Uterus (tissue), 2 donors: ENCODE measurements at regions not wholly inside any gene's neighbourhood (a gene's known extent, or its start where the extent isn't known, plus 50 kb on each side); places are given as distances from the start of the nearest gene placed in this dataset.

ENCODE experiments used
- POLR2A ChIP-seq, 2 donors: fragments of 450-650 bp; IDR thresholded peaks; one replicate each; pipeline ENCODE4 v1.6.1; 2016; ENCODE audit warnings: antibody characterized with exemption in 2 of 2, mild to moderate bottlenecking in 1 of 2, moderate library complexity in 1 of 2
- TF ChIP-seq, protein P1 (sequence below), 4 experiments: fragments of 200-600 bp in 2 of 4; fragments of 450-650 bp in 2 of 4; sonication (generic) in 2 of 4; IDR thresholded peaks; one replicate each; pipeline ENCODE4 v1.5.1; 2016 to 2019; ENCODE audit warnings: antibody characterized with exemption in 4 of 4, mild to moderate bottlenecking in 2 of 4, moderate library complexity in 1 of 4

DNA sequence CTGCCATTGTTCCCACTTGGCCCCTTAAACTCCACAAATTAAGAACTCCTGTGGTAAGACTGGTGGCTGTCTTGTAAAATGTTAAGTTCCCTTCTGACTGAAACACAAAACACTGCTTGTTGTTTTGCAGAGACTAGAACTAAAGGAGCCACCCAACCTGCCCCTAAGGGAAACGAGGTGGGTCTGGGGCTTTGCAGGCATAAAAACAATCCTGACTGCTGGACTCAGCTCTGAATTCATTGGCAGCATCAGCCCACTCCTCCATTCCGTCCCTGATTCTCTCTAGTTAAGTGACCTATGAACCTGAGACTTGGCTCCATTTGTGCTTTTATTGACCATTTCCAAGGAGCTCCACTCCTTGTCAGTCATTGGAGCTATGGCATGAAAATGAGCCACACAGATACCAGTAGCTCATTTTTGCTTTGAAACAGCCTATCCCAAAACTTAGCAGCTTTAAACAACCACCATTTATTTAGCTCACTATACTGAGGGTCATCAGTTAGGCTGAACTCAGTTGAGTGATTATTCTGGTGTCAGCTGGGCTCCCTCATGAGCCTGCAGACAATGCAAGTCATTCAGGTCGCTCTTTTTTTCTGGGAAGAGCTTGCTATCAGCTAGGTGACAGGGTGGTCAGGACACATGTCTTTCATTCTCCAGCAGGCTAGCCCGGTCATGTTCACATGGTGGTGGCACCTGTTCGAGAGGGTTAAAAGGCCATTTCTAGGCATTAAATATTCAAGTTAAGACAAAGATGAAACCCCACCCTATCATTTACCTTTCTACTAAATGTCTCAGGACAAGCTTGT, 175.1 kb upstream of the CTNNB1 start:
- TF ChIP-seq, protein P1, sequence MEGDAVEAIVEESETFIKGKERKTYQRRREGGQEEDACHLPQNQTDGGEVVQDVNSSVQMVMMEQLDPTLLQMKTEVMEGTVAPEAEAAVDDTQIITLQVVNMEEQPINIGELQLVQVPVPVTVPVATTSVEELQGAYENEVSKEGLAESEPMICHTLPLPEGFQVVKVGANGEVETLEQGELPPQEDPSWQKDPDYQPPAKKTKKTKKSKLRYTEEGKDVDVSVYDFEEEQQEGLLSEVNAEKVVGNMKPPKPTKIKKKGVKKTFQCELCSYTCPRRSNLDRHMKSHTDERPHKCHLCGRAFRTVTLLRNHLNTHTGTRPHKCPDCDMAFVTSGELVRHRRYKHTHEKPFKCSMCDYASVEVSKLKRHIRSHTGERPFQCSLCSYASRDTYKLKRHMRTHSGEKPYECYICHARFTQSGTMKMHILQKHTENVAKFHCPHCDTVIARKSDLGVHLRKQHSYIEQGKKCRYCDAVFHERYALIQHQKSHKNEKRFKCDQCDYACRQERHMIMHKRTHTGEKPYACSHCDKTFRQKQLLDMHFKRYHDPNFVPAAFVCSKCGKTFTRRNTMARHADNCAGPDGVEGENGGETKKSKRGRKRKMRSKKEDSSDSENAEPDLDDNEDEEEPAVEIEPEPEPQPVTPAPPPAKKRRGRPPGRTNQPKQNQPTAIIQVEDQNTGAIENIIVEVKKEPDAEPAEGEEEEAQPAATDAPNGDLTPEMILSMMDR (IDR thresholded peaks at IDR 0.05): no peak
- no peak for TF ChIP-seq POLR2A (IDR thresholded peaks at IDR 0.05)
